HCT116 (cell line): ENCODE measurements at regions not wholly inside any gene's neighbourhood (a gene's known extent, or its start where the extent isn't known, plus 50 kb on each side); places are given as distances from the start of the nearest gene placed in this dataset.

Experiments
- ATAC-seq: fragments of 200-7000 bp; cut with Tn5 transposase; 2 replicates; pipeline ENCODE4 v1.9.1; 2020; ENCODE audit warnings: mild to moderate bottlenecking, moderate library complexity
- BruUV-seq: library from RNA; stranded (reverse); fragments of 400-500 nt; replicated peaks from 2 replicates; lab custom pipeline; 2021; lab: Mats Ljungman, UMichigan
- CTCF ChIA-PET: fragments of 300-600 bp; sonication (Branson Sonifier 250); formaldehyde crosslinking; loops from one replicate; lab custom pipeline; 2021; ENCODE audit warnings: antibody characterized with exemption; lab: Charles Lee
- POLR2A ChIA-PET: fragments of 300-600, 350-600 bp; sonication (Branson Sonifier 250); formaldehyde crosslinking; loops from one replicate; lab custom pipeline; 2021; ENCODE audit warnings: antibody characterized with exemption; lab: Charles Lee
- RAD21 ChIA-PET, 2 experiments: fragments of 300-600 bp; sonication (Branson Sonifier 250); formaldehyde crosslinking; loops; one replicate each; lab custom pipeline; 2023; ENCODE audit warnings: low total read pairs in 2 of 2; ENCODE audit not compliant: uncharacterized antibody in 2 of 2, unreplicated experiment in 2 of 2, low non-redundant PET in 1 of 2; lab: Charles Lee
- DNase-seq: peaks from one replicate; pipeline ENCODE4 v3.0.0-alpha.2; 2010; ENCODE audit warnings: low read depth, low spot score
- H2AFZ ChIP-seq: fragments of 200-600 bp; shearing (Covaris generic), sonication (generic); 2 replicates; pipeline ENCODE4 v1.6.1; 2017; ENCODE audit warnings: low read depth, mixed run types, mixed read lengths, antibody characterized with exemption, low read length; ENCODE audit not compliant: poor library complexity, severe bottlenecking
- H3K27ac ChIP-seq: 2 replicates; pipeline ENCODE4 v1.5.1; 2012; ENCODE audit warnings: low read depth, low read length
- H3K27me3 ChIP-seq: fragments of 200-600 bp; sonication (generic); 2 replicates; pipeline ENCODE4 v1.6.1; 2016; ENCODE audit warnings: mixed run types, low read length, mixed read lengths; ENCODE audit not compliant: insufficient read depth
- H3K36me3 ChIP-seq, 2 experiments: fragments of 200-500 bp in 1 of 2; fragments of 200-600 bp in 1 of 2; sonication (Bioruptor generic) in 1 of 2; sonication (generic) in 1 of 2; 2 replicates each; pipeline versions ENCODE4 v1.5.1 to v1.6.1; 2014 to 2016; ENCODE audit warnings: low read length in 2 of 2, inconsistent platforms in 1 of 2, mixed read lengths in 1 of 2, mixed run types in 1 of 2; ENCODE audit not compliant: insufficient read depth in 2 of 2, control insufficient read depth in 1 of 2
- H3K4me1 ChIP-seq, 2 experiments: fragments of 200-600 bp in 1 of 2; sonication (generic) in 1 of 2; 2 replicates each; pipeline versions ENCODE4 v1.5.1 to v1.6.1; 2012 to 2017; ENCODE audit warnings: low read length in 2 of 2, inconsistent platforms in 1 of 2, mild to moderate bottlenecking in 1 of 2, mixed read lengths in 1 of 2, mixed run types in 1 of 2, moderate library complexity in 1 of 2; ENCODE audit not compliant: insufficient read depth in 2 of 2, control insufficient read depth in 1 of 2
- H3K4me2 ChIP-seq: fragments of 200-600 bp; sonication (generic); 2 replicates; pipeline ENCODE4 v1.6.1; 2017; ENCODE audit warnings: mixed run types, low read length, mixed read lengths
- H3K4me3 ChIP-seq, 2 experiments: fragments of 200-600 bp in 1 of 2; sonication (generic) in 1 of 2; replicated peaks in 1 of 2; 2 replicates each; pipeline ENCODE4 v1.5.1; 2011 to 2016; ENCODE audit warnings: low read length in 2 of 2, control low read depth in 1 of 2, low read depth in 1 of 2, mild to moderate bottlenecking in 1 of 2, mixed read lengths in 1 of 2, mixed run types in 1 of 2
- H3K79me2 ChIP-seq: fragments of 200-600 bp; sonication (generic); 2 replicates; pipeline ENCODE4 v1.6.1; 2017; ENCODE audit warnings: mild to moderate bottlenecking, mixed run types, low read length, moderate library complexity, mixed read lengths; ENCODE audit not compliant: insufficient read depth
- H3K9ac ChIP-seq: fragments of 200-600 bp; sonication (generic); 2 replicates; pipeline ENCODE4 v1.6.1; 2016; ENCODE audit warnings: low read length, mixed read lengths
- H3K9me2 ChIP-seq: fragments of 200-600 bp; sonication (generic), shearing (Covaris generic); 2 replicates; pipeline ENCODE4 v1.6.1; 2017; ENCODE audit warnings: mixed run types, mild to moderate bottlenecking, moderate library complexity; ENCODE audit not compliant: insufficient read depth
- H3K9me3 ChIP-seq, 2 experiments: fragments of 200-500 bp in 1 of 2; fragments of 200-600 bp in 1 of 2; sonication (Bioruptor generic) in 1 of 2; sonication (generic) in 1 of 2; 2 replicates each; pipeline ENCODE4 v1.6.1; 2014 to 2017; ENCODE audit warnings: low read length in 2 of 2, mixed read lengths in 2 of 2, inconsistent platforms in 1 of 2, low read depth in 1 of 2, mild to moderate bottlenecking in 1 of 2, mixed run types in 1 of 2, moderate library complexity in 1 of 2; ENCODE audit not compliant: control insufficient read depth in 1 of 2, insufficient read depth in 1 of 2
- H4K20me1 ChIP-seq: fragments of 200-600 bp; sonication (generic), shearing (Covaris generic); 2 replicates; pipeline ENCODE4 v1.6.1; 2017; ENCODE audit warnings: mixed run types, mild to moderate bottlenecking, moderate library complexity; ENCODE audit not compliant: insufficient read depth
- CBX3 ChIP-seq: IDR thresholded peaks from 2 replicates; pipeline ENCODE4 v1.6.1; 2012; ENCODE audit warnings: low read depth
- CEBPB ChIP-seq: IDR thresholded peaks from 2 replicates; pipeline ENCODE4 v1.6.1; 2012; ENCODE audit warnings: low read depth
- EGR1 ChIP-seq: IDR thresholded peaks from 2 replicates; pipeline ENCODE4 v1.6.1; 2012; ENCODE audit warnings: low read depth
- ELF1 ChIP-seq: IDR thresholded peaks from 2 replicates; pipeline ENCODE4 v1.6.1; 2012; ENCODE audit warnings: low read depth, borderline replicate concordance
- EZH2 ChIP-seq: fragments of 200-600 bp; sonication (generic); IDR thresholded peaks from 2 replicates; pipeline ENCODE4 v1.6.1; 2017; ENCODE audit warnings: antibody characterized with exemption, mixed run types
- FOSL1 ChIP-seq: IDR thresholded peaks from 2 replicates; pipeline ENCODE4 v1.6.1; 2012; ENCODE audit warnings: low read depth
- JUND ChIP-seq: IDR thresholded peaks from 2 replicates; pipeline ENCODE4 v1.6.1; 2012
- POLR2A ChIP-seq: IDR thresholded peaks from 2 replicates; pipeline ENCODE4 v1.7.0; 2011; ENCODE audit warnings: borderline replicate concordance; ENCODE audit not compliant: insufficient read depth, insufficient read length; ENCODE audit errors: extremely low read depth
- RAD21 ChIP-seq: IDR thresholded peaks from 2 replicates; pipeline ENCODE4 v1.6.1; 2012; ENCODE audit warnings: low read depth, mild to moderate bottlenecking
- SIN3A ChIP-seq: IDR thresholded peaks from 2 replicates; pipeline ENCODE4 v1.6.1; 2012; ENCODE audit warnings: low read depth
- SP1 ChIP-seq: IDR thresholded peaks from 2 replicates; pipeline ENCODE4 v1.6.1; 2012; ENCODE audit warnings: low read depth
- SRF ChIP-seq: IDR thresholded peaks from 2 replicates; pipeline ENCODE4 v1.6.1; 2012; ENCODE audit warnings: low read depth
- TCF7L2 ChIP-seq: IDR thresholded peaks from 2 replicates; pipeline ENCODE4 v1.7.0; 2011; ENCODE audit warnings: borderline replicate concordance, inconsistent platforms; ENCODE audit not compliant: insufficient read depth, insufficient read length; ENCODE audit errors: extremely low read depth
- YY1 ChIP-seq: IDR thresholded peaks from 2 replicates; pipeline ENCODE4 v1.6.1; 2011; ENCODE audit warnings: low read length, low read depth, moderate library complexity, mild to moderate bottlenecking; ENCODE audit not compliant: insufficient replicate concordance; ENCODE audit errors: extremely low read depth
- ZFX ChIP-seq: fragments of 450-650 bp; IDR thresholded peaks from 2 replicates; pipeline ENCODE4 v1.6.1; 2017
- intact Hi-C: fragments of 100-400 bp; cut with micrococcal nuclease; formaldehyde crosslinking; loops from 2 replicates; pipeline ENCODE4 v1.10.0; 2022
- TF ChIP-seq, protein P1 (sequence below), 3 experiments: fragments of 200-600 bp in 1 of 3; sonication (generic) in 1 of 3; IDR thresholded peaks in 2 of 3; conservative IDR thresholded peaks in 1 of 3; 2 replicates each; pipeline ENCODE4 v1.5.1; 2012 to 2017; ENCODE audit warnings: low read depth in 2 of 3, low read length in 2 of 3, antibody characterized with exemption in 1 of 3, borderline replicate concordance in 1 of 3, control low read depth in 1 of 3, mild to moderate bottlenecking in 1 of 3, mixed read lengths in 1 of 3, mixed run types in 1 of 3, moderate library complexity in 1 of 3; ENCODE audit not compliant: insufficient read depth in 1 of 3
- TF ChIP-seq, protein P2 (sequence below): IDR thresholded peaks from 2 replicates; pipeline ENCODE4 v1.6.1; 2012; ENCODE audit warnings: low read depth
- TF ChIP-seq, protein P3 (sequence below): IDR thresholded peaks from 2 replicates; pipeline ENCODE4 v1.6.1; 2012
- TF ChIP-seq, protein P4 (sequence below): IDR thresholded peaks from 2 replicates; pipeline ENCODE4 v1.6.1; 2012

DNA sequence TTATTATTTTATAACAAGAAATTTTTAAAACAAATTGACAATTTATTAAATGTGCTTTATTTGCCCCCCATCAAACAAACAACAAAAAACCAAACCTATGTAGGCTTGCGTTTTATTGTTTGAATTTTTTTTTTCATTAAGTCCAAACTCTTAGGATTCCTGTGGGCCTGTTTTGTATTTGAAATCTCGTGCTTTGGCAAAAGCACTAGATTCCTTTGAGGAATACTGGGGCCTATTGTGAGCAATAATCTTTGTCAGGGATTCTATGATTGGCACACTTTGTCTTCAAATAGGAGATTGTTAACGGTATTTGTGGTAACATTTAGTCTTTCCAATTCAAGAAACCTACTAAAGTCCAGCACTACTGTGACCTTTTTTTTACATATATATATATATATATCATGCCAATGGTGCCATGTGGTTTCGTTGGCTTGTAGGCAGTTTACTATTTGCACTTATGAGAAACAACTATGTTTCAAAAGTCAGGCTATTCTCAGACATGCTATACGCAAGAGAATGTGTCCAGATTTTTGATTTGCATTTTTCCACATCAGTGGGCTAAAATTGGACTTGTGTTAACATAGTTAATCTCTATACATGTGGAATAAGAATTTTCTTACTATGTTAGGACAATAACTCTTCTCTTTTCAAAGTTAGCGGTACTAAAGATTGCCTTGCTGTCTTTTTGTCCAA is 70.4 kb upstream of the GREM2 start:
- Histone ChIP-seq H3K4me1 (no peaks in the 10 kb centered on the region), H3K9me3 (peaks cover 0 to under 1% of the 10 kb centered on the region in 2 experiments; a peak in 1 of 4 replicates), H3K27ac (no peak overlapping the region), H3K9ac (no peak overlapping the region), H3K4me3 (no peak overlapping the region), H3K9me2 (no peaks in the 10 kb centered on the region), H3K79me2 (no peaks in the 10 kb centered on the region), H3K27me3 (no peaks in the 10 kb centered on the region), H4K20me1 (no peaks in the 10 kb centered on the region), H2AFZ (no peak overlapping the region), H3K36me3 (no peaks in the 10 kb centered on the region), H3K4me2 (no peak overlapping the region)
- no TSS peak for BruUV-seq
- RAD21 ChIA-PET = no interaction called here
- no peak for DNase-seq
- CTCF ChIA-PET = no interaction called here
- POLR2A ChIA-PET = no interaction called here
- intact Hi-C loops = no loop called here
- no peak for TF ChIP-seq TCF7L2
- TF ChIP-seq ZFX = no peak
- TF ChIP-seq SRF = no peak
- no peak for TF ChIP-seq FOSL1
- TF ChIP-seq, protein P1, sequence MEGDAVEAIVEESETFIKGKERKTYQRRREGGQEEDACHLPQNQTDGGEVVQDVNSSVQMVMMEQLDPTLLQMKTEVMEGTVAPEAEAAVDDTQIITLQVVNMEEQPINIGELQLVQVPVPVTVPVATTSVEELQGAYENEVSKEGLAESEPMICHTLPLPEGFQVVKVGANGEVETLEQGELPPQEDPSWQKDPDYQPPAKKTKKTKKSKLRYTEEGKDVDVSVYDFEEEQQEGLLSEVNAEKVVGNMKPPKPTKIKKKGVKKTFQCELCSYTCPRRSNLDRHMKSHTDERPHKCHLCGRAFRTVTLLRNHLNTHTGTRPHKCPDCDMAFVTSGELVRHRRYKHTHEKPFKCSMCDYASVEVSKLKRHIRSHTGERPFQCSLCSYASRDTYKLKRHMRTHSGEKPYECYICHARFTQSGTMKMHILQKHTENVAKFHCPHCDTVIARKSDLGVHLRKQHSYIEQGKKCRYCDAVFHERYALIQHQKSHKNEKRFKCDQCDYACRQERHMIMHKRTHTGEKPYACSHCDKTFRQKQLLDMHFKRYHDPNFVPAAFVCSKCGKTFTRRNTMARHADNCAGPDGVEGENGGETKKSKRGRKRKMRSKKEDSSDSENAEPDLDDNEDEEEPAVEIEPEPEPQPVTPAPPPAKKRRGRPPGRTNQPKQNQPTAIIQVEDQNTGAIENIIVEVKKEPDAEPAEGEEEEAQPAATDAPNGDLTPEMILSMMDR (IDR thresholded peaks at IDR 0.05 in 2 of 3, conservative IDR thresholded peaks at IDR 0.05 in 1 of 3; ENCODE audit: borderline replicate concordance in 1 of 3, insufficient read depth in 1 of 3, low read depth in 2 of 3, low read length in 2 of 3) = no peak
- TF ChIP-seq, protein P2, sequence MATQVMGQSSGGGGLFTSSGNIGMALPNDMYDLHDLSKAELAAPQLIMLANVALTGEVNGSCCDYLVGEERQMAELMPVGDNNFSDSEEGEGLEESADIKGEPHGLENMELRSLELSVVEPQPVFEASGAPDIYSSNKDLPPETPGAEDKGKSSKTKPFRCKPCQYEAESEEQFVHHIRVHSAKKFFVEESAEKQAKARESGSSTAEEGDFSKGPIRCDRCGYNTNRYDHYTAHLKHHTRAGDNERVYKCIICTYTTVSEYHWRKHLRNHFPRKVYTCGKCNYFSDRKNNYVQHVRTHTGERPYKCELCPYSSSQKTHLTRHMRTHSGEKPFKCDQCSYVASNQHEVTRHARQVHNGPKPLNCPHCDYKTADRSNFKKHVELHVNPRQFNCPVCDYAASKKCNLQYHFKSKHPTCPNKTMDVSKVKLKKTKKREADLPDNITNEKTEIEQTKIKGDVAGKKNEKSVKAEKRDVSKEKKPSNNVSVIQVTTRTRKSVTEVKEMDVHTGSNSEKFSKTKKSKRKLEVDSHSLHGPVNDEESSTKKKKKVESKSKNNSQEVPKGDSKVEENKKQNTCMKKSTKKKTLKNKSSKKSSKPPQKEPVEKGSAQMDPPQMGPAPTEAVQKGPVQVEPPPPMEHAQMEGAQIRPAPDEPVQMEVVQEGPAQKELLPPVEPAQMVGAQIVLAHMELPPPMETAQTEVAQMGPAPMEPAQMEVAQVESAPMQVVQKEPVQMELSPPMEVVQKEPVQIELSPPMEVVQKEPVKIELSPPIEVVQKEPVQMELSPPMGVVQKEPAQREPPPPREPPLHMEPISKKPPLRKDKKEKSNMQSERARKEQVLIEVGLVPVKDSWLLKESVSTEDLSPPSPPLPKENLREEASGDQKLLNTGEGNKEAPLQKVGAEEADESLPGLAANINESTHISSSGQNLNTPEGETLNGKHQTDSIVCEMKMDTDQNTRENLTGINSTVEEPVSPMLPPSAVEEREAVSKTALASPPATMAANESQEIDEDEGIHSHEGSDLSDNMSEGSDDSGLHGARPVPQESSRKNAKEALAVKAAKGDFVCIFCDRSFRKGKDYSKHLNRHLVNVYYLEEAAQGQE = no peak
- no peak for TF ChIP-seq SIN3A
- no peak for TF ChIP-seq EGR1
- TF ChIP-seq SP1 = no peak
- TF ChIP-seq JUND = no peak
- TF ChIP-seq, protein P3, sequence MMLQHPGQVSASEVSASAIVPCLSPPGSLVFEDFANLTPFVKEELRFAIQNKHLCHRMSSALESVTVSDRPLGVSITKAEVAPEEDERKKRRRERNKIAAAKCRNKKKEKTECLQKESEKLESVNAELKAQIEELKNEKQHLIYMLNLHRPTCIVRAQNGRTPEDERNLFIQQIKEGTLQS = no peak
- TF ChIP-seq YY1 = no peak
- no peak for TF ChIP-seq POLR2A
- no peak for TF ChIP-seq RAD21
- no peak for TF ChIP-seq CBX3
- TF ChIP-seq, protein P4, sequence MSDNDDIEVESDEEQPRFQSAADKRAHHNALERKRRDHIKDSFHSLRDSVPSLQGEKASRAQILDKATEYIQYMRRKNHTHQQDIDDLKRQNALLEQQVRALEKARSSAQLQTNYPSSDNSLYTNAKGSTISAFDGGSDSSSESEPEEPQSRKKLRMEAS = no peak
- no peak for TF ChIP-seq CEBPB
- TF ChIP-seq EZH2 = no peak
- TF ChIP-seq ELF1 = no peak
- ATAC-seq = no peak
